ENCODE measurements at regions not wholly inside any gene's neighbourhood (a gene's known extent, or its start where the extent isn't known, plus 50 kb on each side); places are given as distances from the start of the nearest gene placed in this dataset.

GRCh38 chr1:103256490-103256889, 148.2 kb upstream of the COL11A1 start:
- no peak for TF ChIP-seq CTCF (IDR thresholded peaks at IDR 0.05)
- no peak for TF ChIP-seq POLR2A (IDR thresholded peaks at IDR 0.05)

Measured in uterus (tissue), 2 donors.